Panc1 (cell line): ENCODE measurements at regions not wholly inside any gene's neighbourhood (a gene's known extent, or its start where the extent isn't known, plus 50 kb on each side); places are given as distances from the start of the nearest gene placed in this dataset.

ENCODE experiments used
- ATAC-seq: fragments of 200-7000 bp; cut with Tn5 transposase; 2 replicates; pipeline ENCODE4 v1.9.1; 2020; ENCODE audit warnings: mild to moderate bottlenecking, moderate library complexity
- BruUV-seq: library from RNA; stranded (reverse); fragments of 400-500 nt; replicated peaks from 2 replicates; lab custom pipeline; 2021; lab: Mats Ljungman, UMichigan
- CTCF ChIA-PET: fragments of 300-600 bp; sonication (Branson Sonifier 250); formaldehyde crosslinking; loops from one replicate; lab custom pipeline; 2022; ENCODE audit warnings: antibody characterized with exemption; lab: Charles Lee
- POLR2A ChIA-PET: fragments of 300-600 bp; sonication (Branson Sonifier 250); formaldehyde crosslinking; loops from one replicate; lab custom pipeline; 2022; ENCODE audit warnings: antibody characterized with exemption; lab: Charles Lee
- DNase-seq: peaks from one replicate; pipeline ENCODE4 v3.0.0-alpha.2; 2010; ENCODE audit warnings: low read depth, low spot score
- H3K27ac ChIP-seq: 2 replicates; pipeline ENCODE4 v1.5.1; 2011; ENCODE audit warnings: mild to moderate bottlenecking, low read length, inconsistent platforms
- H3K27me3 ChIP-seq: fragments of 200-500 bp; sonication (Bioruptor generic); 2 replicates; pipeline ENCODE4 v1.6.0; 2014; ENCODE audit warnings: low read length, inconsistent platforms; ENCODE audit not compliant: control insufficient read depth, insufficient read depth
- H3K36me3 ChIP-seq: fragments of 200-500 bp; sonication (Bioruptor generic); 2 replicates; pipeline ENCODE4 v1.5.1; 2014; ENCODE audit warnings: inconsistent platforms, mild to moderate bottlenecking, low read length, moderate library complexity; ENCODE audit not compliant: control insufficient read depth, insufficient read depth
- H3K4me1 ChIP-seq: 2 replicates; pipeline ENCODE4 v1.5.1; 2011; ENCODE audit warnings: inconsistent platforms, mild to moderate bottlenecking, low read length, moderate library complexity; ENCODE audit not compliant: control insufficient read depth, insufficient read depth
- H3K4me3 ChIP-seq, 2 experiments: 2 replicates each; pipeline ENCODE4 v1.5.1; 2011 to 2012; ENCODE audit warnings: low read depth in 2 of 2, low read length in 2 of 2, mild to moderate bottlenecking in 2 of 2, inconsistent platforms in 1 of 2, moderate library complexity in 1 of 2
- H3K9me3 ChIP-seq: fragments of 200-500 bp; sonication (Bioruptor generic); 2 replicates; pipeline ENCODE4 v1.5.1; 2014; ENCODE audit warnings: low read depth, mild to moderate bottlenecking, inconsistent platforms, low read length, moderate library complexity; ENCODE audit not compliant: control insufficient read depth, insufficient read depth
- CTCF ChIP-seq: fragments of 450-650 bp; IDR thresholded peaks from 2 replicates; pipeline ENCODE4 v1.5.1; 2017; ENCODE audit warnings: mild to moderate bottlenecking
- POLR2AphosphoS5 ChIP-seq: IDR thresholded peaks from 2 replicates; pipeline ENCODE4 v1.6.1; 2012; ENCODE audit warnings: mild to moderate bottlenecking, low read depth, low read length, moderate library complexity
- REST ChIP-seq, 2 experiments: IDR thresholded peaks; 2 replicates each; pipeline ENCODE4 v1.6.1; 2011 to 2012; ENCODE audit warnings: low read depth in 2 of 2, control low read depth in 1 of 2, low read length in 1 of 2, mild to moderate bottlenecking in 1 of 2, moderate library complexity in 1 of 2; ENCODE audit not compliant: insufficient read depth in 1 of 2
- SIN3A ChIP-seq: IDR thresholded peaks from 2 replicates; pipeline ENCODE4 v1.6.1; 2012; ENCODE audit warnings: low read depth, mild to moderate bottlenecking, low read length, moderate library complexity, borderline replicate concordance; ENCODE audit not compliant: insufficient read depth
- TCF7L2 ChIP-seq: IDR thresholded peaks from 2 replicates; pipeline ENCODE4 v1.6.1; 2011; ENCODE audit warnings: mild to moderate bottlenecking, low read depth, low read length, inconsistent platforms
- in situ Hi-C: cut with HindIII; loops from 2 replicates; pipeline ENCODE4 v1.10.0; 2016; ENCODE audit warnings: low sequenced_read_pairs, low pct_unique_long_range_greater_than_20kb
- intact Hi-C: fragments of 100-400 bp; cut with micrococcal nuclease; formaldehyde crosslinking; loops from one replicate; pipeline ENCODE4 v1.10.0; 2022; ENCODE audit not compliant: unreplicated experiment

- TF ChIP-seq POLR2AphosphoS5 (no peak), TCF7L2 (no peak), SIN3A (no peak), REST (IDR thresholded peaks at IDR 0.05; ENCODE audit: insufficient read depth in 1 of 2, low read depth in 2 of 2, low read length in 1 of 2) (no peak), CTCF (no peak)
- Histone ChIP-seq H3K36me3 (no peaks in the 10 kb centered on the region), H3K27me3 (peaks cover 4% of the 10 kb centered on the region; the same call in 1 of the 2 replicates), H3K4me3 (no peak overlapping the region), H3K27ac (no peak overlapping the region), H3K4me1 (no peaks in the 10 kb centered on the region), H3K9me3 (no peaks in the 10 kb centered on the region)
- in situ Hi-C loops, result no loop called here
- no peak for ATAC-seq
- no TSS peak for BruUV-seq
- intact Hi-C loops, result no loop called here
- POLR2A ChIA-PET, result no interaction called here
- CTCF ChIA-PET, result no interaction called here
- no peak for DNase-seq
Observed at GRCh38 chr5:76030343-76030742, 52.8 kb upstream of the SV2C start.

GRCh38 chr5:76029739-76030138 lies 53.4 kb upstream of the SV2C start:
- CTCF ChIA-PET, result no interaction called here
- no TSS peak for BruUV-seq
- in situ Hi-C loops (no loop called here), intact Hi-C loops (no loop called here)
- H3K27ac ChIP-seq, result no peak overlapping the region
- DNase-seq (no peak), ATAC-seq (no peak)
- no peaks in the 10 kb centered on the region for H3K36me3 ChIP-seq
- H3K27me3 ChIP-seq, result peaks cover 4% of the 10 kb centered on the region; the same call in 1 of the 2 replicates
- POLR2A ChIA-PET, result no interaction called here
- TF ChIP-seq TCF7L2 (no peak), CTCF (no peak), POLR2AphosphoS5 (no peak), SIN3A (no peak), REST (IDR thresholded peaks at IDR 0.05; ENCODE audit: insufficient read depth in 1 of 2, low read depth in 2 of 2, low read length in 1 of 2) (no peak)
- no peaks in the 10 kb centered on the region for H3K9me3 ChIP-seq
- no peaks in the 10 kb centered on the region for H3K4me1 ChIP-seq
- H3K4me3 ChIP-seq, result no peak overlapping the region
